ENCODE measurements at regions not wholly inside any gene's neighbourhood (a gene's known extent, or its start where the extent isn't known, plus 50 kb on each side); places are given as distances from the start of the nearest gene placed in this dataset.

DNA sequence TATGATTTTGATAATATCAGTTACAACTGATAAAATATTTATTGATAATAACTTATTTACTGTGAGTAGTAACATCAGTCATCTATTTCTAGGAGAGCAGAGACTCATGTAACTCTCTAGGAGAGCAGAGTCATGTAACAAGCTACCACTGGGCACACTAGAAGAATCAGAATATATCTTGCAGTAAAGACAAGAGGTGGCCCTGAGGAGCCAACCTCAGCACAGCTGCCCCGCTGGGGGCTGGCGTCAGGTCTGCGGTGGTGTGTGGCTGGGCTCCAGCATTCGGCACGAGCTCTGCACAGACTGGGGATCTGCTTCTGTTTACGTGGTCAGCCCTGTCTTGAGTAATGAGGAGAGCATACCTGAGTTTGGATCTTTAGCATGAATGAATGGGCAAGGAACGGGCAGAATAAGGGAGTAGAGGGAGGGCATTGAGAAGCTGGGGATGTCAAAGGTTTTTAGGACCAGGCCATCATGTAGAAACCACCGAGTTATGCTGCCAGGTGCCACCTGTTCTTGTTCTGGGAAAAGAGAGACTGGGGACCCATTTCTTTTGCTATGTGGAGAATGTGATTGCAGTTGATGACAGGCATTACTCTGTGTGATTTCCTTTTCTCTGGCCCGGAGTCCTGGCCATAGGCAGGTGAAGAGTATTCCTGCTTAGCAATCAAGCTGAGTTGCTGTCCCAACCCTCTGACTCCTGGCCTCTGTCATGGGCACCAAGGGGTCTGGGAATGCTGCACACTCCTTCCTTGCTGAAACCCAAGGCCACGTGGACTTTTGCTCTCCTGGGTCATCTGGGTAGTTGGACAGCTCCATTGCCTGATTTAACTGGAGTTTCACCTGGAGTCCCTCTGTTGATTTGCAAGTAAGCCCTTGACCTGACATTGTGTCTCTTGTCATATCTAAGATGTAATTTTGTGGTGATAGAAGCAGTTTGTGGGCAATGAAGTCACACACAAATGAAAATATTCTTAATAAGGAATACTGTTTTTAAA is 50.9 kb upstream of the HEPHL1 start:
- H3K4me1 ChIP-seq, result peaks cover 0 to 5% (median 0%) of the 10 kb centered on the region in 3 donors
- TF ChIP-seq, protein P1, sequence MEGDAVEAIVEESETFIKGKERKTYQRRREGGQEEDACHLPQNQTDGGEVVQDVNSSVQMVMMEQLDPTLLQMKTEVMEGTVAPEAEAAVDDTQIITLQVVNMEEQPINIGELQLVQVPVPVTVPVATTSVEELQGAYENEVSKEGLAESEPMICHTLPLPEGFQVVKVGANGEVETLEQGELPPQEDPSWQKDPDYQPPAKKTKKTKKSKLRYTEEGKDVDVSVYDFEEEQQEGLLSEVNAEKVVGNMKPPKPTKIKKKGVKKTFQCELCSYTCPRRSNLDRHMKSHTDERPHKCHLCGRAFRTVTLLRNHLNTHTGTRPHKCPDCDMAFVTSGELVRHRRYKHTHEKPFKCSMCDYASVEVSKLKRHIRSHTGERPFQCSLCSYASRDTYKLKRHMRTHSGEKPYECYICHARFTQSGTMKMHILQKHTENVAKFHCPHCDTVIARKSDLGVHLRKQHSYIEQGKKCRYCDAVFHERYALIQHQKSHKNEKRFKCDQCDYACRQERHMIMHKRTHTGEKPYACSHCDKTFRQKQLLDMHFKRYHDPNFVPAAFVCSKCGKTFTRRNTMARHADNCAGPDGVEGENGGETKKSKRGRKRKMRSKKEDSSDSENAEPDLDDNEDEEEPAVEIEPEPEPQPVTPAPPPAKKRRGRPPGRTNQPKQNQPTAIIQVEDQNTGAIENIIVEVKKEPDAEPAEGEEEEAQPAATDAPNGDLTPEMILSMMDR (IDR thresholded peaks at IDR 0.05), result no peak
- DNase-seq (no peak), ATAC-seq (no peak), FAIRE-seq (no peak)
- intact Hi-C loops (cut with DNase I), result no loop called here
- 74 to 77% methylated on average over 10 of the region's 10 CpGs for WGBS, 2 donors
- no peaks in the 10 kb centered on the region for H3K9me3 ChIP-seq
- H3K4me3 ChIP-seq, result no peak overlapping the region
- peaks cover 0 to 2% (median 0%) of the 10 kb centered on the region in 3 donors for H3K36me3 ChIP-seq
- H3K27ac ChIP-seq, result no peak overlapping the region
- no peaks in the 10 kb centered on the region for H3K27me3 ChIP-seq
